NOMO-1 treated with DMSO at 0.1 percent for 48 hours (cell line): ENCODE measurements at regions not wholly inside any gene's neighbourhood (a gene's known extent, or its start where the extent isn't known, plus 50 kb on each side); places are given as distances from the start of the nearest gene placed in this dataset.

ENCODE experiments used
- DNase-seq: peaks from one replicate; lab custom pipeline; 2025; ENCODE audit not compliant: unreplicated experiment; lab: John Stamatoyannopoulos, UW

DNA sequence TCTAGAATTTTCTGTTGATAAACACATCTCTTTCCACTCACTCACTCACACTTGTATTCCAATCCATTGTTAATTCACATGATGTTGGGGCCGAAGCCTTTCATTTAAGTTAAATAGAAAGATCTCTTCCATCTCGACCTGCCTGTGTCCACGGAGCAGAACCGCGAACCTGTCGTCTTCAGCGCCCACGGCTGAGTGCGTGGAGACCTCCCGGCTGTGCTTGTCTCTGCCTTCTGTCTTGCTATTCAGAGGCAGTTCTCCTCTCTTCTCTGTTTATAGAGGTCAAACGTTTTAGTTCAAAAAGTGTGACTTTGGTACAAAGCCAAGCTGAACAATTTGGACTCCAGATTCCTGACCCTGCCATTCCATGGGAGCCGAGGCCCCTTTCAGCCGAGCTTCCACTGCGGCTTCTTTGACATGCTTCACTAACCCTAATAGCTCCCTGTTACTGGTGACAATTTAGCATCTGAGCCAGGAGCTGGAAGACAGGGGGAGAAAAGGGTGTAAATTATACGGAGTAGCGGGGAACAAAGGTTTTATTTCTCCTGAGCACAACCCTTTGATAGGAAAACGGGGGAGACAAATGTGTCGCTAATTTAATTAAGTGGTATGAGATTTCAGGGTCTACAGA, 314.4 kb upstream of the IRX4 start:
- no peak for DNase-seq

DNA sequence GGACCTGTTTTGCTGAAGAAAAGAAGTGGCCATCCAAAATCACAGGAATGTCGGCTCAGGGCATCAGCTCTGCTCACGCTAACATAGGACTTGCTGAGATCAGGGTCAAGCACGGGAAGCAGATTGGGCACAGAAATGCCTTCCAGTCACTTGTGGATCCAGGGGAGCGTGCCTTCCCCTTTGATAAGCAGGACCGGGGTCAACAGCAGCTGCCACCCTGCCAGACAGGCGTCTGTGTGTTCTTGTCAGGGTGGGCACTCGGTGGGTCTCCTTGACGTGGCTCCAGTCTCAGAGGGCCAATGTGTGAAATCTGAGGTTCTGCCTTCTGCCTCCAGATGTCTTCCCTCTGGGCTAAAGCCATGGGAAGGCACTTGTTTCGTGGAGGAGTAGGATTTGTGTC, 313.7 kb upstream of the IRX4 start:
- no peak for DNase-seq

DNA sequence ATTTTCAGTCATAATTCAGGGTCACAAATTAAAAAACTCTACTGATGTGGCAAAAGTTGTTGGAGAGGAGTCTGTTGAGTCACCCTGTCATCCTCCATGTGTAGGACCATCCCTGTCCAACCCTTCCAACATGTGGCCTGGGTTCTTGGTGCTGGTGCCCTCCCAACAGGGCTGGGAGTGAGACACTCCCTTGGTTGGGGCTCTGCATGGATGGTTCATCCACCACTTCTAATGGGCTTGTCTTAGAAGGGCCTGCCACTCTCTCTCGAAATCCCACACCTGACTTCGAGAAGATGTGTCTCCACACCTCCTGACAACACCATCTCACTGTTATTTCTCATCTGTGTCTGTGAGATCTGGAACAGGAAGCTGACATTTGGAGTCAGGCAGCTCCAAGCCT, 312.2 kb upstream of the IRX4 start:
- no peak for DNase-seq

DNA sequence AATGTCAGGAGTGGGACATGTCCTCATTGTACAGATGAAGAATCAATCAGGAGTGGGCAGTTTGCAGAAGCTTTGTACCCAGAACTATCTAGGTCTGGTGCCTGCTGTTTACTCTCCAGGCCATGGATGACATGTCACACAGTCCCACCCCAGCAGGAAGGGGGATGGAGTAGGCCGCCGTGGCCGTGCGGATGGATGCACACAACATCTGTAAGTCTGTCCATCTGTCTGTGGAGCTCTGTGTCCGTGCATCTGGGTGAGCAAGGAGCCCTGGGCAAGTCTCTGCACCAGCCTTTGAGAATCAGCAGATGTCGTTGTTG, 311.5 kb upstream of the IRX4 start:
- DNase-seq = no peak

DNA sequence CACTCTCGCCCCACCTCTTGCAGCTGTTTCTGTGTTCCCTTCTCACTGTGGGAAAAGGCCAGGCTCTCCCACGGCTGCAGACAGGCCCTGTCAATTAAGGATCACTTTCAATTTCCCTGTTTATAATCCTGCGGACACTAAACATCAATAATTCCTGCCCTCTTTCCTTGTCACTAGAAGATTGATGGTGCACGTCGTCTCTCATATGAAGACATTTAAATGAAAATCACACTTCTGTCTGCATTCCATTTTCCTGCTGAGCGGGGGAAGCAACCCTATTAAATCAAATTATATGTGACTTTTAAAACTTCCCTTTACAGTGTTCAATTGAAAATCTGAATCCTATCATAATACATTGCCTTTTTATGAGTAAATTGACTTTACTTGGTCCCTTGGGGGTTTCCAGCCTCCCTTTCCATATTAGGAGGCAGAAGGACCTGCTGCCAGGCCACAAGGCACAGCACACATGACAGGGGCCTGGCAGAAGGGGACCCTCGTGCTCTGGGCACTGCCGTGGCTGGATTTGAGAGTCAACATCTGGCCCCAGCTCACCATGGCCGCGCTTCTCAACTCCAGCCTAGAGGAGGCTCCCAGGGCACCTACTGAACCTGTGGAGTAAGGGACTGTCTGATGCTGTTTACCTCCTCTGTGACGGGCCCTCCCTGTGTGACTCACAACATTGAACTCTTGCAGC, 311.0 kb upstream of the IRX4 start:
- no peak for DNase-seq

DNA sequence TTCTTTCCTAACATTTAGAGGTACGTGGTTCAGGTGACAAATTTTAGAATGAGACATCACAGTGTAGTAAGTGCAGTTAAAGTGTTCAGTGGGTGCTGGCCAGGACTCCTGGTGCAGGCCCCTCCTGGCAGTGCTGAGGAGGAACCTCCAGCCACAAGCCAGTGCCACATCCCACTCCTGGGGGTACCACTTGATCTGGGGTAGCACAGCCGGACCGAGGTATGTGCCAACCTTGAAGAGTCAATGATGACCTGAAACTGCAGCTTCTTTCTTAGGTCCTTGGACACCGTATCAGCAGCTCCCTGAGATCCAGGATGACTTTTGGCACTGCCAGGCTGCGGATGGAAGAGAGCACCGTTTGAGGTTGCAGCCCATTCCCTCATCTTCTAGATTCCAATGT, 310.4 kb upstream of the IRX4 start:
- DNase-seq = no peak

DNA sequence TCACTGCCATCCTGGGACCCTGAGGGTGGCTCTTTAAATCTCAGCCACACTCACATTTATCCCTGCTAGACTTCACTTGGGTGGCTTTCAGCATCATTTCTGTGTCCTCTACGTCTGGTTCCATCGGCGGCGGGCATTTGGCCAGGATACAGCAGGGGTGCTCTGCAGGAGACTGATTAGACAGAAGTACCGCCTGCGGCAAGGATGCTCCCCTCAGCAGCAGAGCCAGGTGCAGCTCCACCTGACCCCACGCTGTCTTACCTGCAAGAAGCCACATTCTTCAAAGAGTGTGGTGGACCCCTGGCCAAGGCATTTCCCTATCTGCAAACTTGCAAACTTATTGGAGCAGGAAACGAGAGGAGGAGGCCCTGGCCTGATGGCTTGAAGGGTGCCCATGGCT, 309.8 kb upstream of the IRX4 start:
- no peak for DNase-seq

DNA sequence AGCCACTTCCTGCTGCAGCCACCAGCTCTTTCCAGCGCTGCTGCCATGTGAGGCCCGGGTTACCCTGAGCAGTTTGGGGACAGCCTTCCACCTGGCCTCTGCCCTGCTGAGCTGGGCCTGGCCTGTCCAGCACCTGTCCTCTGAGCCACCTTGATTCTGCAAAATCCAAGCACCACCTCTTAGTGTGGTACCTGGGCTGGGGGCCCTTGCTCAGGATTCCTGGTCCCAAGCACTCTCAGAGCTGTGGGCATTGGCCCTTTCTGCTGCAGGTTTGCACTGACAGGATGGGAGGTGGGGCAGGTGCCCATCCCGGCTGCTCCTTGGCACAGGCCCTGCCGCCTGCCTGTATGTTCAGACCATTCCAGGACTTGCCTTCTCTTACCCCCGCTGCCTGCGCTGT, 309.2 kb upstream of the IRX4 start:
- no peak for DNase-seq

DNA sequence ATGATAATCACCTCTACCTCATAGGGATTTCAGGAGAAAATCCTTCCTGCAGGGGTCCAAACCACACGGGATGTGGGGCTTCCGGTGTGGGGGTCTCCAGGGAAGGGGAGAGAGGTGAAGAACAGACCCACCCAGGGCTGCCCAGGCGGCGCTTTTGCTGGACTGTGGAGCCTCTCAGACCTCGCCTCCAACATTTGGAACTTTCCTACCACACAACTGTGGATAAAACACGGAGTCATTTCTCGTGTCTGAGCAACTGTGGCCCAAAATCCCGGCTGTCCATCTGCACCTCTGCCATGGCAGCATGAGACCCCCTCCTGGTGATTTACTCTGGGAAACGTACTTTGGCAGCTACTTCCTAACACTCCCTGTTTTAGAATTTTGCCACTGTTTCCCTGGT, 307.8 kb upstream of the IRX4 start:
- DNase-seq = no peak

DNA sequence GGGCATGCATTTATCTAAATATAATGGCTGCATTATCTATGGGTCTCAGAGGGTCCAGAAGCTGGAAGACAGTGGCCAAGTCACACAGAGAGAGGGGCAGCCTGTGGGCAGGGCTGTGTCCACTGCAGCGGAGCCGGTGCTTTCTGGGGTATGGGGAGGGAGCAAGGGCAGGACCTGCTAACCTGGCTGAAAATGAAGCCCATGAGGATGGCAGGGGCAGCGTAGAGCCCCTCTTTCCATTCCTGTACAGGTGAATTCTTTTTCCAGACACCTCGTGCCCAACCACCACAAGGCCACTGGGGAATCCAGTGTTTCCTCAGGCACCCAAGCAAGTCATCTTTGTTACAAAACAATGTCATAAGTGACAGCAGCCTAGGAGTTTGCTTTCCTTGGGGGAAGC, 305.9 kb upstream of the IRX4 start:
- DNase-seq = no peak

DNA sequence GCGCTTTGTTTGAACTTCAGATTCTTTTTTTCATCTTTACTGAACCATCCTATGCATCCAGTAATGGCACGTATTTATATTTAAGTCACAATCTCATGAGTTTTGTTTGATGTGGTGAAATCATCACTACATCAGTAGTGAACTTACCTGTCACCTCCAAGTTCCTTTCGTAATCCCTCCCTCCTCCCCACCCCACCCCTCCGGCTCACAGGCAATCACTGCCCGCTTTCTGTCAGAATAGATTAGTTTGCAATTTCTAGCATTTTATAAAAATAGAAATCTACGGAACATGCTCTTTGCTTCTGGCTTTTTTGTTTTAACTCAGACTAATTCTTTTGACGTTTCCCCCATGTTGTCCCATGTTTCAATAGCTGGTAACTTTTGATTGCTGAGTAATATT, 305.4 kb upstream of the IRX4 start:
- DNase-seq = no peak

DNA sequence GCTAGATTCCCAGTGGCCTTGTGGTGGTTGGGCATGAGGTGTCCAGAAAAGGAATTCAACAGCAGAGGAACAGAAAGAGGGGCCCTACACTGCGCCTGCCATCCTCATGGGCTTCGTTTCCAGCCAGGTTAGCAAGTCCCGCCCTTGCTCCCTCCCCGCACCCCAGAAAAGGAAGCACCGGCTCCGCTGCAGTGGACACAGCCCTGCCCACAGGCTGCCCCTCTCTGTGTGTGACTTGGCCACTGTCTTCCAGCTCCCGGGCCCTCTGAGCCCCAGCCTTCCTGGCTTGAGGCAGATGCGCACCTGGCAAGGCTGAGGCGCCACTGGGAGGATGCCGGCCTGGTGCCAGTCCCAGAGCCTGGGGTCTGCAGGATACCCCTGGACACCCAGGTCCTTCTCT, 305.0 kb upstream of the IRX4 start:
- DNase-seq = no peak

DNA sequence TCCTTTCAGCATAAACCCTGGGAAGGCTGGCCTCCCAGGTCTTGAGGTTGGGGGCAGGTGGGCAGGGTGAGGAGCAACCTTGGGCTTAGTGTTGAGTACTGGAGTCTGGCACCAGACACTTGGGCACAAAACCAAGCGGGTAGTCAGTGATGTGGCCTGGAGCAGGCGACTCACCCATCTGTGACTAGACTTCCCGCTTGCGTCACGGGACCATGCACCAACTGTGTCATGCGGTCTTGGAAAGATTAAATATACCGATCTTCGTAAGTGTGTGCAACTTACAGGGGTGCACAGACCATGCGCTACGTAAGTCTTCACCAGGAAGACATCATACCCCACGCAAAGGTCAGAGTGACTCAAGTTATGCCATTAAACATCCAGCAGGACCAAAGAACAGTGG, 304.4 kb upstream of the IRX4 start:
- no peak for DNase-seq

DNA sequence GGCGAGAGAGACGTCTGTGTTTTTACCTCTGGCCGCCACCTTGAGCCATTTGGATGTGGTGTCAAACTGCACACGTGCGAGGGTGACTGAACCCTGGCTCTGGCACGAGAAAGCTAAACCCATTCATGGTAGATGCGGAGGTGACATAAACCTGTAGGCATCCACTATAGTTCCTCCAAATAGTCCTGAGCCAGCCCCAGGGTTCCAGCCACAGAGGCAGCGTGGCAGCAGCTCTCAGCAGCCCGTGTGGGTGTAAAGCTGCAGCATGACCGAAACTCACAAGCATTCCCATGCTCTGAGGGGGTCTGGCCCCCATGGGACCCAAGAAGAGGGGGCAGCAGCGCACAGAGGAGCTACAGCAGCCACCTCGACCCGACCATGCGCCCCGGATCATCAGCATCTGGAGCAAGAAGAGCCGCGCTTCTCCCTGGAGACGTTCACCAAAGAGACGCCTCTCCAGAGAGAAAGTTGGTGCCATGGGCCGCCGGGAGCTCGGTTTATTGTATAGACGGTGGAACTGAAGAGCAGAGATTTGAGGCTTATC, 303.8 kb upstream of the IRX4 start:
- DNase-seq = no peak

DNA sequence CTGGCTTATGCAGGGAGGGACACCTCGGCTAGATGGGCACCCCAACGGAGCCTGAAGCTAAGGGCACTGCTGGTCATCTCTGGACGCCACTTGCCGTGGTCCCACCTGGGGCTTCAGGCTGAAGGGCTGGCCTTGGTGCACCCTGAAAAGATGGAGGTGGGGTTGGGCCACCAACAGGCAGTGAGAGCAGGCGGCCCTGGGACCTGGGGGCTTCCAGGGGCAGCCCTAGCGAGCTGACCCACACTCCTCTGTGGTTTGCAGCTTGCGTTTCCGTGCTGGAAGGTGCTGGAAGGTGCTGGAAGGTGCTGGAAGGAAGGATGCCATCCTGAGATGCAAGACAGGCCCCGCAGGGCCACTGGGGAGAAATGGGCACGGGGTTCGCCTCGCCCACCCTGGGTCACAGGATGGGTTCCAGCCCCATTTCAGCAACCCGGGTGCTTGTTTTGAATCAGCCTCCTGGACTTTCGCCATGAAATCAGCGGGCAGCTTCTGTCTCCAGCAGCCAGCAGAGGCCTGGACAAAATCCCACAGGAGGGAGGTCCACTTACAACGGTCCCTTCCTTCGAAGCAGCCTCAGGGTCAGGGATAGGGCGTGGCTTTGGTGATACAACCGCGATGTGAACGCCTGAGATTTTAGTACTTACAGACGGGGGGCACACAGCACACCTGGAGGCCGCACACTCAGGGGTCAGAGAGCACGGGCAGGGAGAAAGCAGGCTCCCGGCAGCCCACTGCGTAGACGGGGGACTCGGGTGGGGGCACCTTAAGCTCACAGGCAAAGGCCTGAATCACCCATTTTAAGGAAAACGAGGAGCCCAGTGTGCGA, 303.1 kb upstream of the IRX4 start:
- DNase-seq = no peak

DNA sequence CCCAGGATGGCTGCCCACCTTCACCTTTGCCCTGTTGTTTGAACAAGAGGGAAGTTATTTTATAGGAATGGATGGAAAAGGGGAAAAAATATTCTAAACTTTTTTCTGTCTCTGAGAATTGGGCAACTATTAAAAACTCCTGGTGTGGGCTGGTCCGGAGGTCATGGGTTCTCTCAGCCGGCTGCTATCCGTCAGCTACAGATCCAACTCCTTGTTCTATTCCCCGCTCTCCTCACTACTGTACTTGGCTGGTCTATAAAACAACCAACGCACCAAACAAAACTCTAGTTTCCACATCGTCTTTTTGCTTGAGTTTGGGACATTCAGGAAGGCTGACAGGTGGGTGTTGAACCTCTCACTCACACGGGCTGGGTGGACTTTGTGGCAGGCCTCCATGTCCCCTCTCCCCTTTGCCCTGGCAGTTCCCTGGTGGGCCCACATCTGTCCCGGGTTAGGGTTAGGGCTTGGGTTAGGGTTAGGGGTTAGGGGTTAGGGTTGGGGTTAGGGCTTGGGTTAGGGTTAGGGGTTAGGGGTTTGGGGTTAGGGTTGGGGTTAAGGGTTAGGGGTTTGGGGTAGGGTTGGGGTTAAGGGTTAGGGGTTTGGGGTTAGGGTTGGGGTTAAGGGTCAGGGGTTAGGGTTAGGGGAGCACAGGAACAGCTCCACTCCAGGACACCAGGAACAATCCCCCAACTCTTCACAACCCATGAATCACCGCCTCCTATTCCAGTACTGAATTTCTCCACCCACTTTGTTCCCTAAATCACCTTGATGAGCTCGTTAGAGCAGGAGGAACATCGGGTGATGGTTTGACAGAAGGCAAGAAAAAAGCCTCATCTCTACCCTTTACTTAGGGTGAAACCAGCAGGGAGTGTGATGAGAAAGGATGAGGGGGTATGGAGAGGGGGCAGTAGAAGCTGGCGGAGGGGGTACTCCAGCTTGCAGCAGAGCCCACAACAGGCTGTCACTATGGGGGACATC, 302.1 kb upstream of the IRX4 start:
- DNase-seq = no peak

DNA sequence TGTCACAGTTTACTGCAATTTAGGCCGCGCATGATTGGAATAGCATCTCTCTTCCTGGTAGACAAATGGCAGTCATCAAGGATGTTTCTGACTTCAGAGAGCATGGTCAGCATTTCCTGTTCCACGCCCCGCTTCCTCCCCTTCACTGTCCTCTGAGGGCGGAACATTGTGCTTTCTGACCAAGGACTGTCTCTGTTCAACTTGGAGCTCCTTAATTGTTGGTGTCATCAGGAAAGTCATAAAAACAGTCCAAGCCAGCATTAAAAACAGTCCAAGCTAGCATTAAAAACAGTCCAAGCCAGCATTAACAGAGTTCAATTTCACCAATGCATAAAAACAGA, 301.3 kb upstream of the IRX4 start:
- no peak for DNase-seq

DNA sequence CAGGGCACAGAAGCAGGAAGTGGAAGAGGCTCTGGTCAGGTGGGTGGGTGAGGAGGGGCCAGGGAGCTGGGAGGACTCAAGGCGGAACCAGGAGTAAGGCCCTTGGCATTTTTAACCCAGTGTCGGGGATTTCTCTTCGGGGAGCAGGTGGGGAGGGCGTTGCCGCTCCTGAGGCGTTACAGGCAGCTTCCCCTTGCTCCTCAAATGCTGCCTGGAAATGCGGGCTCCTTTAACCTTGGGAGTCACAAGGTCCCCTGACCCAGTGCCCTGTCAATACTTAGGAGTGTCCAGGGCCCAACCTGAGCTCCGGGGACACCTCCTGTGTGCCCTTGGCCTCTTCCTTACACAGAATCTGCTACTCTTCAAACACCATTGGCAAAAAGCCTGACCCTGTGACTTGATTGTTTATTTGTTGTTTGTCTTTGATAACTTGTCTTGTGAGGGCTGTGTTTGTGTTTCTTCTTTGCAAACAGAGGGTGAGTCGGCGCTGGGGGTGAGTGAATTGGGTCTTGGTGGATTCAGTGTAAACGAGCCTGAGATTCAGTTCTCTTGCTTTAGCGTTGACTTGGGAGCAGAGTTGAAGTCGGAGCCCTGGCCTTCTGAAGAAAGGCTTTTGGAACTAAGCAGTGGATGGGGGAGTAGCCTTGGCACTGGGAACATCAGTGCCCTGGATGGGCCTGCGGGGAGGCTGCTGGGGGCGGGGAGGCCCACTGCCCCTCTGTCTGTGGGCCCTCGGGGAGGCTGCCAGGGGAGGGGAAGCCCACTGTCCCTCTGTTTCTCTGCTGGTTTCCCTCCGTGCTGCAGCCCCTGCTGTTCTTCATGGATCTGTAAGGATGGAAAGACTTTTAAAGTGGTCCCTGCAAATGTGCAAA, 300.7 kb upstream of the IRX4 start:
- DNase-seq = no peak

DNA sequence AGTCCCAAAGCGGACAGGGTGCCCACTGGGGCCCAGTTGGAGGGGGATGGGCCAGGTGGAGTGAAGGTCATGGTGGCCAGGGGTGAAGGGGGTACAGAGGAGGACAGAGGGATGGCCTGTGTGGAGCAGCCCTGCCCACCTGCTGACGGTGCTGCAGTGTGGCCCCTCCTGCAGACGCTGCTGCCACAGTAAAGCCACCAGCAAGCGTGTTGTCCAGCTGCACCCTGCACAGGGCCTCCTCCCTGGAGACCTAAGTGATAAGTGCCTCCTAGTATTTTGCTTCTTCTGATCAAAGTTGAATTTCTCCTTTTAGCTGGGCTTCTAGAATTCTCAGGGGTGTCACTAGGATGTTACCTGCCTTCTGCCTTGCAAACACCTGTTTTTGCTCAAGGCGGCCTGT, 299.3 kb upstream of the IRX4 start:
- no peak for DNase-seq

DNA sequence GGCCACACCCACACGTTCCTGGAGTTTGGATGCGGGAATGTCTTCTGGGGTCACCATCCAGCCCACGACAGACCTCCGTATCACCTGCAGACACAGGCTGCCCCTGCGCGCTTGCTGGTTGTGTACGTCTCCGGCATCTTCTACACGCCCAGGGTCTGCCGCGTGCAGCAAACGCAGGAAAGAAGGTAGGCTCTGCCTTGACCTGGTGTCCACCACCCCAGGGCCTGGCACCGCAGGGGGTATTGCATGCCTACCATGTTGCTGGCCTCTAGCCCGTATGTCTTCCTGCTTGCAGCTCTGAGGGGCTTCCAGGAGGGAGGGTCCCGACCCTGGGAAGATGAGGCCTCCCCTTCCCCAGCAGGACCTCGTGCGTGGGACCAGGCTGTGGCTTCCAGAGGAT, 298.8 kb upstream of the IRX4 start:
- DNase-seq = no peak
